ENCODE measurements at regions not wholly inside any gene's neighbourhood (a gene's known extent, or its start where the extent isn't known, plus 50 kb on each side); places are given as distances from the start of the nearest gene placed in this dataset.

GRCh38 chr4:174438711-174439110, 83.6 kb downstream of the HPGD start:
- H3K27ac ChIP-seq (ENCODE audit: low read depth in 2 of 2, low read length in 2 of 2) = no peak overlapping the region
- no peaks in the 10 kb centered on the region for H3K36me3 ChIP-seq (ENCODE audit: control insufficient read depth in 2 of 2, insufficient read depth in 2 of 2, low read length in 2 of 2)
- H3K9me3 ChIP-seq (ENCODE audit: control insufficient read depth in 2 of 2, low read length in 2 of 2) = no peaks in the 10 kb centered on the region
- no peaks in the 10 kb centered on the region for H3K27me3 ChIP-seq (ENCODE audit: control insufficient read depth in 2 of 2, insufficient read depth in 2 of 2, low read length in 2 of 2)
- H3K9ac ChIP-seq (ENCODE audit: low read depth in 1 of 2, low read length in 2 of 2) = no peak overlapping the region
- no peaks in the 10 kb centered on the region for H3K4me1 ChIP-seq (ENCODE audit: control insufficient read depth in 2 of 2, insufficient read depth in 2 of 2, low read length in 2 of 2)
- no peak overlapping the region for H3K4me3 ChIP-seq (ENCODE audit: low read length in 2 of 2)

- Histone ChIP-seq H3K27ac (ENCODE audit: low read depth in 2 of 2, low read length in 2 of 2) (no peak overlapping the region), H3K4me1 (ENCODE audit: control insufficient read depth in 2 of 2, insufficient read depth in 2 of 2, low read length in 2 of 2) (no peaks in the 10 kb centered on the region), H3K9me3 (ENCODE audit: control insufficient read depth in 2 of 2, low read length in 2 of 2) (no peaks in the 10 kb centered on the region), H3K4me3 (ENCODE audit: low read length in 2 of 2) (no peak overlapping the region), H3K9ac (ENCODE audit: low read depth in 1 of 2, low read length in 2 of 2) (no peak overlapping the region), H3K36me3 (ENCODE audit: control insufficient read depth in 2 of 2, insufficient read depth in 2 of 2, low read length in 2 of 2) (no peaks in the 10 kb centered on the region), H3K27me3 (ENCODE audit: control insufficient read depth in 2 of 2, insufficient read depth in 2 of 2, low read length in 2 of 2) (no peaks in the 10 kb centered on the region)
Observed at GRCh38 chr4:174437749-174438148, 84.5 kb downstream of the HPGD start.

- H3K36me3 ChIP-seq (ENCODE audit: control insufficient read depth in 2 of 2, insufficient read depth in 2 of 2, low read length in 2 of 2) = no peaks in the 10 kb centered on the region
- H3K4me3 ChIP-seq (ENCODE audit: low read length in 2 of 2) = no peak overlapping the region
- no peaks in the 10 kb centered on the region for H3K9me3 ChIP-seq (ENCODE audit: control insufficient read depth in 2 of 2, low read length in 2 of 2)
- no peak overlapping the region for H3K9ac ChIP-seq (ENCODE audit: low read depth in 1 of 2, low read length in 2 of 2)
- H3K27ac ChIP-seq (ENCODE audit: low read depth in 2 of 2, low read length in 2 of 2) = no peak overlapping the region
- no peaks in the 10 kb centered on the region for H3K4me1 ChIP-seq (ENCODE audit: control insufficient read depth in 2 of 2, insufficient read depth in 2 of 2, low read length in 2 of 2)
- H3K27me3 ChIP-seq (ENCODE audit: control insufficient read depth in 2 of 2, insufficient read depth in 2 of 2, low read length in 2 of 2) = no peaks in the 10 kb centered on the region
Observed at GRCh38 chr4:174437324-174437723, 85.0 kb downstream of the HPGD start.

GRCh38 chr4:174436377-174436776, 85.9 kb downstream of the HPGD start:
- Histone ChIP-seq H3K9me3 (ENCODE audit: control insufficient read depth in 2 of 2, low read length in 2 of 2) (no peaks in the 10 kb centered on the region), H3K27me3 (ENCODE audit: control insufficient read depth in 2 of 2, insufficient read depth in 2 of 2, low read length in 2 of 2) (no peaks in the 10 kb centered on the region), H3K4me3 (ENCODE audit: low read length in 2 of 2) (no peak overlapping the region), H3K36me3 (ENCODE audit: control insufficient read depth in 2 of 2, insufficient read depth in 2 of 2, low read length in 2 of 2) (no peaks in the 10 kb centered on the region), H3K9ac (ENCODE audit: low read depth in 1 of 2, low read length in 2 of 2) (no peak overlapping the region), H3K4me1 (ENCODE audit: control insufficient read depth in 2 of 2, insufficient read depth in 2 of 2, low read length in 2 of 2) (no peaks in the 10 kb centered on the region), H3K27ac (ENCODE audit: low read depth in 2 of 2, low read length in 2 of 2) (no peak overlapping the region)

GRCh38 chr4:174435974-174436373, 86.3 kb downstream of the HPGD start:
- H3K27ac ChIP-seq (ENCODE audit: low read depth in 2 of 2, low read length in 2 of 2) = no peak overlapping the region
- no peaks in the 10 kb centered on the region for H3K36me3 ChIP-seq (ENCODE audit: control insufficient read depth in 2 of 2, insufficient read depth in 2 of 2, low read length in 2 of 2)
- no peaks in the 10 kb centered on the region for H3K27me3 ChIP-seq (ENCODE audit: control insufficient read depth in 2 of 2, insufficient read depth in 2 of 2, low read length in 2 of 2)
- H3K9ac ChIP-seq (ENCODE audit: low read depth in 1 of 2, low read length in 2 of 2) = no peak overlapping the region
- no peaks in the 10 kb centered on the region for H3K9me3 ChIP-seq (ENCODE audit: control insufficient read depth in 2 of 2, low read length in 2 of 2)
- no peak overlapping the region for H3K4me3 ChIP-seq (ENCODE audit: low read length in 2 of 2)
- no peaks in the 10 kb centered on the region for H3K4me1 ChIP-seq (ENCODE audit: control insufficient read depth in 2 of 2, insufficient read depth in 2 of 2, low read length in 2 of 2)

GRCh38 chr4:174434455-174434854, 87.8 kb downstream of the HPGD start:
- H3K36me3 ChIP-seq (ENCODE audit: control insufficient read depth in 2 of 2, insufficient read depth in 2 of 2, low read length in 2 of 2) = no peaks in the 10 kb centered on the region
- no peaks in the 10 kb centered on the region for H3K9me3 ChIP-seq (ENCODE audit: control insufficient read depth in 2 of 2, low read length in 2 of 2)
- no peak overlapping the region for H3K9ac ChIP-seq (ENCODE audit: low read depth in 1 of 2, low read length in 2 of 2)
- no peak overlapping the region for H3K4me3 ChIP-seq (ENCODE audit: low read length in 2 of 2)
- no peak overlapping the region for H3K27ac ChIP-seq (ENCODE audit: low read depth in 2 of 2, low read length in 2 of 2)
- no peaks in the 10 kb centered on the region for H3K4me1 ChIP-seq (ENCODE audit: control insufficient read depth in 2 of 2, insufficient read depth in 2 of 2, low read length in 2 of 2)
- no peaks in the 10 kb centered on the region for H3K27me3 ChIP-seq (ENCODE audit: control insufficient read depth in 2 of 2, insufficient read depth in 2 of 2, low read length in 2 of 2)

GRCh38 chr4:174430576-174430975, 91.7 kb downstream of the HPGD start:
- Histone ChIP-seq H3K27ac (ENCODE audit: low read depth in 2 of 2, low read length in 2 of 2) (no peak overlapping the region), H3K27me3 (ENCODE audit: control insufficient read depth in 2 of 2, insufficient read depth in 2 of 2, low read length in 2 of 2) (no peaks in the 10 kb centered on the region), H3K9me3 (ENCODE audit: control insufficient read depth in 2 of 2, low read length in 2 of 2) (no peaks in the 10 kb centered on the region), H3K36me3 (ENCODE audit: control insufficient read depth in 2 of 2, insufficient read depth in 2 of 2, low read length in 2 of 2) (no peaks in the 10 kb centered on the region), H3K9ac (ENCODE audit: low read depth in 1 of 2, low read length in 2 of 2) (no peak overlapping the region), H3K4me3 (ENCODE audit: low read length in 2 of 2) (no peak overlapping the region), H3K4me1 (ENCODE audit: control insufficient read depth in 2 of 2, insufficient read depth in 2 of 2, low read length in 2 of 2) (no peaks in the 10 kb centered on the region)

- Histone ChIP-seq H3K4me3 (ENCODE audit: low read length in 2 of 2) (no peak overlapping the region), H3K27ac (ENCODE audit: low read depth in 2 of 2, low read length in 2 of 2) (no peak overlapping the region), H3K36me3 (ENCODE audit: control insufficient read depth in 2 of 2, insufficient read depth in 2 of 2, low read length in 2 of 2) (no peaks in the 10 kb centered on the region), H3K27me3 (ENCODE audit: control insufficient read depth in 2 of 2, insufficient read depth in 2 of 2, low read length in 2 of 2) (no peaks in the 10 kb centered on the region), H3K9ac (ENCODE audit: low read depth in 1 of 2, low read length in 2 of 2) (no peak overlapping the region), H3K4me1 (ENCODE audit: control insufficient read depth in 2 of 2, insufficient read depth in 2 of 2, low read length in 2 of 2) (no peaks in the 10 kb centered on the region), H3K9me3 (ENCODE audit: control insufficient read depth in 2 of 2, low read length in 2 of 2) (no peaks in the 10 kb centered on the region)
Observed at GRCh38 chr4:174429701-174430410, 92.4 kb downstream of the HPGD start.

GRCh38 chr4:174427571-174428140, 94.6 kb downstream of the HPGD start:
- Histone ChIP-seq H3K27me3 (ENCODE audit: control insufficient read depth in 2 of 2, insufficient read depth in 2 of 2, low read length in 2 of 2) (no peaks in the 10 kb centered on the region), H3K36me3 (ENCODE audit: control insufficient read depth in 2 of 2, insufficient read depth in 2 of 2, low read length in 2 of 2) (no peaks in the 10 kb centered on the region), H3K4me3 (ENCODE audit: low read length in 2 of 2) (no peak overlapping the region), H3K4me1 (ENCODE audit: control insufficient read depth in 2 of 2, insufficient read depth in 2 of 2, low read length in 2 of 2) (peaks cover 2 to 5% of the 10 kb centered on the region in 2 donors), H3K27ac (ENCODE audit: low read depth in 2 of 2, low read length in 2 of 2) (no peak overlapping the region), H3K9me3 (ENCODE audit: control insufficient read depth in 2 of 2, low read length in 2 of 2) (no peaks in the 10 kb centered on the region), H3K9ac (ENCODE audit: low read depth in 1 of 2, low read length in 2 of 2) (no peak overlapping the region)

GRCh38 chr4:174425669-174426068, 96.6 kb downstream of the HPGD start:
- Histone ChIP-seq H3K9me3 (ENCODE audit: control insufficient read depth in 2 of 2, low read length in 2 of 2) (no peaks in the 10 kb centered on the region), H3K9ac (ENCODE audit: low read depth in 1 of 2, low read length in 2 of 2) (no peak overlapping the region), H3K36me3 (ENCODE audit: control insufficient read depth in 2 of 2, insufficient read depth in 2 of 2, low read length in 2 of 2) (no peaks in the 10 kb centered on the region)

More at GRCh38 chr4:174425669-174426068, 96.6 kb downstream of the HPGD start:
- H3K27ac ChIP-seq (ENCODE audit: low read depth in 2 of 2, low read length in 2 of 2) = no peak overlapping the region
- H3K4me1 ChIP-seq (ENCODE audit: control insufficient read depth in 2 of 2, insufficient read depth in 2 of 2, low read length in 2 of 2) = peaks cover 2 to 5% of the 10 kb centered on the region in 2 donors
- no peaks in the 10 kb centered on the region for H3K27me3 ChIP-seq (ENCODE audit: control insufficient read depth in 2 of 2, insufficient read depth in 2 of 2, low read length in 2 of 2)
- no peak overlapping the region for H3K4me3 ChIP-seq (ENCODE audit: low read length in 2 of 2)

All from mucosa of rectum (tissue), 2 donors.